GM12892 (cell line): ENCODE measurements at regions not wholly inside any gene's neighbourhood (a gene's known extent, or its start where the extent isn't known, plus 50 kb on each side); places are given as distances from the start of the nearest gene placed in this dataset.

ENCODE experiments used
- DNase-seq: peaks from one replicate; pipeline ENCODE4 v3.0.0; 2011; ENCODE audit not compliant: insufficient read length
- FAIRE-seq: peaks from 2 replicates; lab custom pipeline; 2011; peaks lifted over from hg19 to GRCh38; lab: Jason Lieb, UNC
- POLR2A ChIP-seq: IDR thresholded peaks from 2 replicates; pipeline ENCODE4 v1.6.1; 2011; ENCODE audit warnings: low read depth, low read length, control low read depth
- POLR2AphosphoS5 ChIP-seq: IDR thresholded peaks from 2 replicates; pipeline ENCODE4 v1.6.1; 2011; ENCODE audit warnings: low read depth, low read length, control low read depth
- TAF1 ChIP-seq: IDR thresholded peaks from 2 replicates; pipeline ENCODE4 v1.6.1; 2011; ENCODE audit warnings: low read depth, mild to moderate bottlenecking, control low read depth, low read length, borderline replicate concordance

DNA sequence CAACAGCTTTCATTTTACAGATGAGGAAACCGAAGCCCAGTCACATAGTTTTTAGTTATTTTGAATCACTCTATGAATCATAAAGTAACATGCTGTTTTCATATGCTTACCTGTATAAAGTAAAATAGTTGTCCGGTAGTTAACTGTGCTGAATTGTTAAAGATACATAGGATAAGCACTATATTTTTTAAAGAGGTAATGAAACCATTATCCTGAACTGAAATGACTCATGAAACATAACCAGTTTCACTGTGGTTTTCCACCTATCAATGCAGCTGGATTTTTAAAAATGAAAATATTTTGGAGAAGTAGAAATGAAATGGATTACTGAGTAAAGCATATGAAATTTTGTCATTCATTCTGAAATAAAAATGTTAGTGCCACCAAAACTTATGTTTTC is 655.0 kb downstream of the OLFM4 start:
- TF ChIP-seq POLR2AphosphoS5 (no peak), TAF1 (no peak), POLR2A (no peak)
- no peak for DNase-seq
- FAIRE-seq: no peak

DNA sequence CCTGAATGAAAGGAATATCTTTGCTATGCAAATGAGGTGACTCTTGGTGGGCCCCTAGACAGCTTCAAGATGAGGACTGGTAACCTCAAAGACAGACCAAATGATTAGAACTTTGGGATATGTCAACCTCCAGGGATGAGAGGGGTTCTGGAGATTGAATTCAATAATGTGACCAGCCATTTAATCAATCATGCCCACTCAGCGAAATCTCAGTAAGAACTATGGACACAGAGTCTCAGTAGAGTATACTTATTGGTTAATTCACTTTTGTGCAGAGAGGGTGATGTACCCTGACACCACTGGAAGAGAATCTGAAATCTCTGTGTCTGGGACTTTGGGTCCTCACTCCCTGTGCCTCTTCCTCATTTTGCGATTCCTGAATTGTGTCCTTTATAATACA is 662.8 kb downstream of the OLFM4 start:
- FAIRE-seq (no peak), DNase-seq (no peak)
- TF ChIP-seq POLR2AphosphoS5 (no peak), TAF1 (no peak), POLR2A (no peak)

DNA sequence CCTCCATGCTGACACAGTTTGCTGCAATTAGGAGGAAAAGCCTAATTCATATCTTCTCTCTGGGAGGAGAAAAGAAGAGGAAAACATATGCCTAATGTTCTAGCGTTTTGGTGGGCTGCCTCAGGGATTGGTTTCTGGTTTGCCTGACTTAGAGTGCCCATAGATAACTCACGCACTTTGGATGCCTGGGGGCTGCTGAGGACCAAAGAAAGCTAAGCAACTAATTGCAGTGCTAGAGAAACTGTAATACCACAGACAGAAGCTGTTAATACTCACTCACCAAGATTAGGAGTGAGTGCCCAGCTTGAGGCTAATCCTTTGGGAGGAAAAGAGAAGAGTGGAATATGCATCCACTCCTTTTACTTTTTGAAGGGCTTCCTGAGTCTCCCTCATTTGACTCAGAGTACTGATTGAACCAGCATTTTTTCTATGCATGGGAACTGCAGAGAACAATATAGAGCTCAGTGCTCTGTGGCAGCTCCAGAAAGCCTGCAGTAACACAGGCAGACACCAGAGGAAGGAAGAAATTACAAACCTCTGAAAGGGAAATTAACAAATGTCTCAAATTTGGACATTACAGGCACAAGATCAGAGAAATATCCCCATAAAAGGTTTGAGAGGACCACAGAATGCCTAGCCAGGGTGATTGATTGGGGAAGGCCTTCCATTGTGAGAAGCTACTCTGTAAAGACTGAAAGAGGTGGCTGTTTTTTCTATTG is 666.4 kb downstream of the OLFM4 start:
- no peak for DNase-seq

DNA sequence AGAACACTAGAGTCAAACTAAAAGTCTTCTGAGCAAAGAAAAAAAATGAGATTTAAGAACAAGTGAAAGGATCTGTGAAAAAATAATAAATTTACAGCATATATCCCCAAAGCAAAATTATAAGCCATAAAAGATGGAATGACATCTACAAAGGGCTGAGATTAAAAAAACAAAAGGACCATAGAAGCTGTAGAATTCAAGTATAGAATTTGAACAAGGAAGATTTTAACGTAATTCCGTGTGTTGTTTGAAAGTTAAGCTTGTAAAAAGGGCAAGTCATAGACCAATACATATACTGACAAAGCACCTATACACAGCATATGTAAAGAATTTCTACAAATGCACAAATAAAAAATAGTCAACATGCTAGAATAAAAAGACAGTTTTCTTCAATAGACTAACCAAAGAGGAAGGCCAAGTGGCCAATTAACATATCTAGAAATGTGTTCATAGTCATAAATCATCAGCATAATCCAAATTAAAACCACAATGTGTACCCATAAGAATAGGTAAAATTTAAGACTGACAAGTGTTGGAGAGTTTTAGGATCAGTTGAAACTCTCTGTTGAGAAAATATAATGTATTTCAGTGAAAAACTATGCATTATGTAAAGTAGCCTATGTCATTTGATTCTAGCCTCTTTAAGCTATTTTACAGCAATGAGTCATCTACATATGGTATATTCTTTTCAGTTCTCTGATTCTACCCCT is 674.9 kb downstream of the OLFM4 start:
- no peak for TF ChIP-seq POLR2AphosphoS5
- TF ChIP-seq TAF1: no peak
- no peak for TF ChIP-seq POLR2A
- FAIRE-seq: no peak
- DNase-seq: no peak

More for the DNA sequence above, 666.4 kb downstream of the OLFM4 start:
- no peak for FAIRE-seq
- TF ChIP-seq POLR2A (no peak), TAF1 (no peak), POLR2AphosphoS5 (no peak)

DNA sequence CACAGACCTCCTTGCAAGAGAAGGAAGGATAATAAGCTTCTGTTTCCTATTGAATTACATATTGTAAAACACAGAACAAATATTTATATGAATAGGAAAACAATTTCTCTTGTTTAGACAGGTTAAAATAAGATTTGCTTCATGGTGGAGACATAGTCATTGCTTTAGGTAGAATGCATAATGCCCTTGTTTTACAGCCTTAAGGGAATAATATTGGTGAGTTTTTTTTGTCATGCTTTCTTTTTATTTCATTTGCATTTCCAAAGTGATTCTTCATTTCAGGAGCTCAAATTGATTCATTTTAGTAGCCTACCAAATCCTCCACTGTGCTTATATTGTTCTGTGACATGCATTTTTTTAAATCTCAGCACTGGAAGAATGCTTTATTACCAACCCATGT is 690.7 kb downstream of the OLFM4 start:
- TF ChIP-seq POLR2A (no peak), TAF1 (no peak), POLR2AphosphoS5 (no peak)
- DNase-seq (no peak), FAIRE-seq (no peak)

DNA sequence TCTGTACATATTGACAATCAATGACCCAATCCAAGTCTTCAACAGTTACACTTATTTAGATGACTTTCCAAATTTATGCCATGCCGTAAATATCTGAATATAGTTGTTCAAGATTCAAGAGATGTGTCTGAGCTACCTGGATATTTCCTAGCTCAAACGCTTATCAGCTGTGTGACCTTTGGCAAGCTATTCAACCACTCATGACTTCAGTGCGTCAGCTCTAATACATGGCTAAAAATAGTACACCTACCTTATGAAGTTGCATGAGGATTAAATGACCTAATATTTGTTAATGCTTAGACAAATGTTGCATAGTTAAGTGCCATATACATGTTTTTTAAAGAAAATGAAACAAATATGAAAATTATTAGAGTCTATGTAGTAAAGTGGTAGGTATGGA is 704.1 kb downstream of the OLFM4 start:
- FAIRE-seq: no peak
- no peak for DNase-seq
- TF ChIP-seq POLR2AphosphoS5 (no peak), TAF1 (no peak), POLR2A (no peak)

DNA sequence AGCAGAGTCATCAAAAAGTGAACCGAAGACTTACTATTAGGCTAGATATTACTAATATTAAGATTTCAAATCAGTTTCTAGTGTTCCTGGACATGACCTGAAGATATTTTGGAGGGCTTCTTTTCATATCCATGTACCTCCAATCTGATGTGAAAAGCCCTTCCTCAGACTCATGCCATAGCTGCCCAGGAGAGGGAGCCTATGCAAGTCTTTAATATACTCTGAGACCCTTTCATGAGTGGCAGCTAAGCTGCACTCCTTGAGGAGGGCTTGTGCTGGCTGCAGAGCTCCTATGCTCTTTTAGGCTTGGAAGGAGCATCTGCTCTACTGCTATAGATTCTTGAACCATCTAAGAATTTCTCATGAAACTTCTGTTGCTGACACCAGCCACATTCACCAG is 715.3 kb downstream of the OLFM4 start:
- no peak for FAIRE-seq
- no peak for TF ChIP-seq POLR2A
- no peak for TF ChIP-seq POLR2AphosphoS5
- TF ChIP-seq TAF1: no peak
- DNase-seq: no peak

DNA sequence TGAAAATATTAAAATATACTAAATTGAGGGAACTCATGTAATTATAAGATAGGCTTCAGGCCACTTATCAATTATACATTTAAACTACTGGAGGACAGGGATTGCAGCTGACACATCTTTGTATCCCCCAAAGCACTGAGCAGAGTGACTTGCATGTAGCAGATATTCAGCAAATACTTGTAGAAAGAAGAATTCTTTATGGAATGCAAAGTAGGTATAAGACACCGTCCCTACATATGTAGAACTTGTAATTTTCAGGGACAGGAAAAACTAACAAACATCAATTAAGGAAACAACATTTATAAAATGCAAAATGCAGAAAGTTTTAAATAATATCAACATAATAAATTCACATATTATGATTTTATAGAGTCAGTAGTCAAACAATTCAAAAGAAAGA is 719.2 kb downstream of the OLFM4 start:
- DNase-seq (no peak), FAIRE-seq (no peak)
- TF ChIP-seq POLR2AphosphoS5 (no peak), TAF1 (no peak), POLR2A (no peak)

DNA sequence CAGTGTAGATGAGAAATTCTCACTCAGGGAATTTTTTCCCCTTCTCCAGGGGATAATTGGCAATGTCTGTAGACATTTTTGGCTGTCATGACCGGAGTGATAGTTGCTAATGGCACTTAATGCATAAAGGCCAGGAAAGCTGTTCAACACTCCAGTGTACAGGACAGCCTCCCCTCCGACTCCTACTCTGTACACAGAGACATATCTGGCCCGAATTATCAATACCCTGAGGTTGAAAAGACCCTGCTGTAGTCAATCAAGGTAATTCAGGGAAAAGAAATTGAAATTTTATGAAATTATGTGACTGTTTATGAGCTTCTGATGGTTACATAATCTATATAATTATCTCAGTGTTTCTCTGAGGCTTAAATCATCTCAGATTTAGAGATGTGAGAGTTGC is 720.7 kb downstream of the OLFM4 start:
- FAIRE-seq (no peak), DNase-seq (no peak)
- TF ChIP-seq POLR2AphosphoS5 (no peak), POLR2A (no peak), TAF1 (no peak)

DNA sequence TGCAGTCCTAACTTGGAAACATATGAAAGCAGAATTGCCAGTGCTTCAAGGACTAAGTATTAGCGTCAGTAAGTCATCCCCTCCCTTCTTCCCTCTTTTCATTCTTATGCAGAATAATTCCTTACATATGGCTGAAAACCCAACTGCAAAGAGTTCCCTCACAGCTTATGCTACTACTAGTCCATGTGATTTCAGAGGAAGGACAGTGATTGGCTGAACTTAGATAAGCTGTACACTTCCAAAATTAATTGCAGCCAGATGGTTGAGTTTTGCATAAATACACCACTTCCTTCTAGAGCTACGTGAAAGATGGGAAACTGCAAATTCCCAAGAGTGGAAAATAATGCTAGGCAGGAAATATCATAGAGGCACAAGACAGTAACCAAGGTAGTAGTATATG is 730.4 kb downstream of the OLFM4 start:
- DNase-seq: no peak
- FAIRE-seq: no peak
- TF ChIP-seq TAF1: no peak
- no peak for TF ChIP-seq POLR2AphosphoS5
- no peak for TF ChIP-seq POLR2A

DNA sequence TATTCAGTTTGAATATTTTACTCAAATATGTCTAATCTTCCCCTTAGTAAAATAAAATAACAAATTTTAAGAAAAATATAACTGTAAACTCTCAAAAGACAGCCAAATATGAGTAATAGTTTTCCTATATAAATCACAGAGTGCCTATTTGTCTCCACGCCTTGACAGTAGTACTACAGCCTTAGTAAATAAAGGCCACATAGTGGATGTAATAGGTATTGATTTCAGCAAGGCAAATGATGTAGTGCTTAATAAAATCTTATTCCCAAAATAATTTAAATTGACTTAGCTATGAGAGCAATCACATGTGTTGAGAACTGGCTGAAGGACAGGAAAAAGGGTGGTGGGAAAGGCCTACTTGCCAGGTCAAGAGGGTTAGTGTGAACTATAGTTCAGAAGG is 747.2 kb downstream of the OLFM4 start:
- no peak for TF ChIP-seq POLR2AphosphoS5
- no peak for TF ChIP-seq POLR2A
- TF ChIP-seq TAF1: no peak
- no peak for DNase-seq
- no peak for FAIRE-seq

DNA sequence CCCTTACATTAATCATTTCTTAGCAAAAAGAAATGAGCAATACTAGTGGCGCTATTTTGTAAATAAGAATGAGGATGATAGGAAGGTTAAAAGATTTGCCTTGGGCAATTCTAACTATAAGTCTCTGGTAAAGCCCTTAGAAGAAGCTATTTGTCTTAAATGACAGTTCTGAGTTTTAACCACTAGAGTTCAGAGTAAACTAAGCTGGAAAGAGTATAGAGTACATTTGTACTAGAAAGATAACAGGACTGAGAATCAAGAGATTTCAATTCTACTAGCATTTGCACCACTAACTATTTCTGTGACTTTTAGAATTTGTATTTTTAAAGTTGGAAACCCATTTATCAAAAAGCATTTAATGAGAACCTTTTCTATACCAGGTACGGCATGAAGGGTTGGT is 750.3 kb downstream of the OLFM4 start:
- no peak for DNase-seq
- TF ChIP-seq TAF1 (no peak), POLR2A (no peak)
- FAIRE-seq: no peak
